ENCODE measurements at regions not wholly inside any gene's neighbourhood (a gene's known extent, or its start where the extent isn't known, plus 50 kb on each side); places are given as distances from the start of the nearest gene placed in this dataset.
"Not testable (repeated sequence)": the region's sequence is repeated elsewhere in the genome, so short reads cannot be mapped to it uniquely, and the experiment has no call there.

DNA sequence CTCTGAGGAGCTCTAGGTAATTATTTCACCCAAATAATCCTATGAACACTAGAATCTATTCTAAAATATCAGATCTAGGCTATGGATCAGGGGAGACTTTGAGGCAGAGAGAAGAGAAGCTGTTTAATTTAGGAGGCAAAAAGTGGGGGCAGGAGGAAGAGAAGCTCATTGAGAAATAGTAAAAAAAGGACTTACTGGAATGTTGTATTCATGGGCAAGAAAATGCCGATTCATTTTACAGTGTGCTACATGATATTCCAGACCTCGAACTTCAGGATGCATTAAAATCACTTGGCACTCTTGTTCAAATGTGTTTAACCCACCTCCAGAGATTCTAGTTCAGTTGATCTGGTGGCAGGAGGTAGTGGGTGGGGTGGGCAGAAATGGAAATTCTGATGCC, 109.5 kb upstream of the ITGB1 start:
- no peak for DNase-seq

GRCh38 chr10:33066558-33067236, 108.7 kb upstream of the ITGB1 start:
- no peak for DNase-seq

GRCh38 chr10:33065111-33065510, 107.1 kb upstream of the ITGB1 start:
- no peak for DNase-seq

DNA sequence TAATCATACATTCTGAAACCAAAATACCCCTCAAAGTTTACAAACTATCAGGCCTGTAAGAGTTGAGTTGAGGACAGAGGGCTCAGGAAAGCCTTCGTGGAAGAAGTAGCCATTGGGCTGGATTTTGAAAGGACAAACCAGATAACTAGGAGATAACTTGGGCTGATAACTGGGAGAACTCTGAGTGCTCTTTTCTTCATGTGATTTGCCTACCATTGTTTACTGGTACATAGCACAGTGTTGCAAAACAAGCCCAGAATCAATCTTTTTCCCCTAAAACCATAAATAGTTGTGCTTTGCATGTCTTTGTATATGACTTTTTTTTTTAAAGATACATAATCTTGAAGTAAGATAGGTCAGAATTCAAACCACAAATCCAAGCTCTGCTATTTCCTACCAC, 106.7 kb upstream of the ITGB1 start:
- no peak for DNase-seq

- DNase-seq, result no peak
Observed at GRCh38 chr10:33057620-33058019, 99.6 kb upstream of the ITGB1 start.

DNA sequence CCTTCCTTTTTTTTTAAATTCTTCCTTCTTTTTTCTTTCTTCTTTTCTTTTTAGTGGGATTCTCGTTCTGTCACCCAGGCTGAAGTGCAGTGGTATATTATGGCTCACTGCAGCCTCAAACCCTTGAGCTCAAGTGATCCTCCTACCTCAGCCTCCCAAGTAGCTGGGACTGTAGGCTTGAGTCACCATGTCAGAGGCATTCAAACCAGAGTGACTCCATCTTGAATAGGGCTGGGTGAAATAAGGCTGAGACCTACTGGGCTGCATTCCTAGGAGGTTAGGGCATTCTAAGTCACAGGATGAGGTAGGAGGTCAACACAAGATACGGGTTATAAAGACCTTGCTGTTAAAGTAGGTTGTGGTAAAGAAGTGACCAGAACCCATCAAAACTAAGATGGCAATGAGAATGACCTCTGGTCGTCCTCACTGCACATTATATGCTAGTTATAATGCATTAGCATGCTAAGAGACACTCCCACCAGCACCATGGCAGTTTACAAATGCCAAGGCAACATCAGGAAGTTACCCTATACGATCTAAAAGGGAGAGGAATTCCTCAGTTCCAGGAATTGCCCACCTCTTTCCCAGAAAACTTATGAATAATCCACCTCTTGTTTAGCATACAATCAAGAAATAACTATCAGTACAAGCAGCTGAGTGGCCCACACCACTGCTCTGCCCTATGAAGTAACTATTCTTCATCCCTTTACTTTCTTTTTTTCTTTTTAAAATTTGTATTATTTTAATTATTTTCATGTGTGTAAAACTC, 99.0 kb upstream of the ITGB1 start:
- DNase-seq, result no peak

DNA sequence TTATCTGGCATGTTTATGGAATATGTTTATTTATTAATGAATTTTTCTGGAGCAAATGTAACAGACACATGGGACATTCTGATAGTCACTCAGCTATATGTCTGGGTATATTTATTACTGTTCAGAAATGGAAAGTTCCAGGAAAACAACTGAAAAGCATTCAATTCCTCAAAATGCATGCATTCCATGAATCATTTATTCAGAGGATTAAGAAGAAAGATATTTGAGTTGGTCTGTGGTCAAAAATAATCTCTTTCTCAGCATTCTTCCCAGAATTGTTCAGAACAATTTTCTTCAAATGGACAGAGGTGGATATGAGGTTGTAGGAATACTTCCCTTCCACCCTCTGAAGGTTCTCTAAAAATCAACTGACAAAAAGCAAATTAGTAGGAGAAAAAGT, 97.6 kb upstream of the ITGB1 start:
- DNase-seq, result no peak

DNA sequence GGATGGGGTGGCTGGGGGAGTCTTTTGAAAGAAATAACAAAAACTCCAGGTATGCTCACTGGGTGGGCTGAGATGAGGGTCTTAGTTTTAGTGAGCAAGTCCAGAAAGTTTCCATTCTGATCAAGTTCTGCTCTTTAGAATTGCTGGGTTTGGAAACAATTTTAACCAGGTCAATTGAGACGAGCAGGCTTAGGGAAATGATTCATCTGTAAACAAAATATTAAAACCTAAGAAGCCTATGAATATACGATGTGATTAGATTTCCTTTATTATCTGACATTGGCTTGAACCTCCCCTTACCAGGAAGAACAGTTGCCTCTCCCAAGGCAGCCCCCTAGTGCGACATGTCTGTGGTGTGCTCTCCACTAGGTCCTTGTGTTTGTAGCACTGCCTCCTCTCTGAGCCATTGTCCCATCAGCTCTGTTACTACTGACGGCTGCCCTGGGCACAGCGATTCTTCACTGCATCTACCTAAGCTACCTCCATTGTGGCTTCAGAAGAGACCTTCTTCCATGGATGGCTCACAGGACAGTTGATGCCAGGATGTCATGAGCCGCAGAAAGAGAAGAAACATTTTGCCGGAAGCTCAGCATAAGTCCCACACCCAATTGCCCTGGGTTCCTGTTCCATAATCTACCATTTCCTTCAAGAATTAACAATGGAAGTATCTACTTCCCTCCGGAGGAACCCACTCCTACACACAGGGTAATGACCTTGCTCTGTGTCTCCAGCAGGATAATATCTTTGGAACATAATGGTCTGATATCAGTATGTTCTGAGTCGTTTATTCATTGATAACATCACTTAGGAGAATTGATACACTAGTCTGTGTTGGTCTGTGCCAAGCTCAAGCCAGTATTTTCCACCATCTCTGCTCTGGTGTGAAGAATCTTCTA, 95.1 kb upstream of the ITGB1 start:
- DNase-seq, result no peak

DNA sequence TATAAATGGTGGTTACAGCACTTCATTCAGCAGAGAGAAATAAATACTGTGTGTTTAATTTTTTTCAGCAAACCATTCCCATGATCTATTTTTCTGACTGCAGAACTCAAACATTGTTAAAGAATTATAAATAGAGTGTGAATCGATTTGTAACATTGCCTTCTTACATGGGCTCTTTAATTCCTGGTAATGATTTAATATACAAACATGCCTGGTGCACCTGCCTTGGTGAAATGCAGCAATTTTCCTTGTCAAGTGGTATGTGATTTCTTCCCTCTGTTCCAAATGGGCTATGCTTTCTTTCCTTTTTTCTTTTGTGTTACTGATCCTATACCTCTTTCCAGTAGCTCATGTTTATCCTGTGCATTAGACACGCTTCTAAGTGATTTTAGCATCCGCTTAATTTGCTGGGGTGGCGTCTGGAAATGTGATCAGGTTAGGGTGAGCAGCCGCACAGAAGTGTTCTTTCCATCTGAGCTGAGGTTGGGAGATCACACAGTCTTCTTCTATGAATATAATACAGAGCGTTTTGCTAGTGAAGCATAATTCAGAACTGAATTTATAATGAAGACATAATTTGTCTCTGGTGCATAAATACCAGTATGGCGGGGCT, 94.3 kb upstream of the ITGB1 start:
- DNase-seq, result no peak

- not testable (repeated sequence) for DNase-seq
Observed at GRCh38 chr10:33049963-33050920, 92.2 kb upstream of the ITGB1 start.

- no peak for DNase-seq
Observed at GRCh38 chr10:33048223-33048622, 90.2 kb upstream of the ITGB1 start.

GRCh38 chr10:33047655-33048054, 89.6 kb upstream of the ITGB1 start:
- DNase-seq, result no peak

DNA sequence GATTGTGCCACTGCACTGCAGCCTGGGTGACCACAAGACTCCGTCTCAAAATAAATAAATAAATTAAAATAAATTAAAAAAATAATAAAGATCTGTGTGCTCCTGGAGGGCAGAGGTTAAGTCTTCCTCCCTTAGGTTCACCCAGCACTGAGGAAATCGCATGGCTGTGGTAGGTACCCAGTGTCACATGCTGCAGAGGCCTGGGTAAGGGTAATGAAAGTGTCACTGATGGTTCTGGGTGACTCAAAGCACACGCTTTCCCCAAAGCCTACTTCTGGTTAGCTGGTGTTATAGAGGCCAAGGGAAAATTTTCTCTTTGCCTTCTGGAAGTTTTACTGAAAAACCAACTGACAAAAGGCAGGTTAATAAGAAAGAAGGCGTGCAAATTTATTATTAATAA, 88.8 kb upstream of the ITGB1 start:
- DNase-seq, result no peak

DNA sequence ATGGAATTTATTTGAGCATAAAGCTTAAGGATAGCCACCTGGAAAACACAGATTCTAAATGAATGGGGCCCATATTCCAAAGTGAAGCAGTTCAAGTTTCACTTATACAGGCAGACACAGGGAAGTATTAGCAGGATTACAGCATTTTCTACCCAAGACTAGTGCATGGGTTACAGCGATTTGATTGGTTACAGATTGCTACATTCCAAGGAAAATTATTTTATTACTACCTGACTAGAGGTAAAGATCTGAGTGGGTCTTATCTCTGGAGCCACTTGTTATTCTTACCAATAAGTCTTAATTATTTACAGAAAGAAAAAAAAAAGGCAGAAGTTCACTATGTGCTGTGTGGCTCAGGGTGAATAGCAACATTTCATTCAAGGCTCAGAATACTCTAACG, 87.4 kb upstream of the ITGB1 start:
- no peak for DNase-seq

DNA sequence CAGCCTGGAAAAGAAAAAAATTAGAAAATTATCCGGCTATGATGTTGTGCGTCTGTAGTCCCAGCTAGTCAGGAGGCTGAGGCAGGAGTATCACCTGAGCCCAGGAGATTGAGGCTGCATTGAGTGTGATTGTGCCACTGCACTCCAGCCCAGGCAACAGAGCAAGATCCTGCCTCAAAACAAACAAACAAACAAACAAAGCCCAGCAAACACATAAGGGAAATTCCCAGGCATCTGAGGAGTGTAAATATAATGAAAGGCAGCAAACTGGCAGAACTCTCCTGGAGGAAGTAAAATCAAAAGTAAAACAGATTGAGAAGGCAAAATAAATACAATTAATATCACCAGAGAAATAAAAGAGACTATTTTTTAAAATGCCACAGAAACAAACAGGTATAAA, 84.5 kb upstream of the ITGB1 start:
- no peak for DNase-seq

DNA sequence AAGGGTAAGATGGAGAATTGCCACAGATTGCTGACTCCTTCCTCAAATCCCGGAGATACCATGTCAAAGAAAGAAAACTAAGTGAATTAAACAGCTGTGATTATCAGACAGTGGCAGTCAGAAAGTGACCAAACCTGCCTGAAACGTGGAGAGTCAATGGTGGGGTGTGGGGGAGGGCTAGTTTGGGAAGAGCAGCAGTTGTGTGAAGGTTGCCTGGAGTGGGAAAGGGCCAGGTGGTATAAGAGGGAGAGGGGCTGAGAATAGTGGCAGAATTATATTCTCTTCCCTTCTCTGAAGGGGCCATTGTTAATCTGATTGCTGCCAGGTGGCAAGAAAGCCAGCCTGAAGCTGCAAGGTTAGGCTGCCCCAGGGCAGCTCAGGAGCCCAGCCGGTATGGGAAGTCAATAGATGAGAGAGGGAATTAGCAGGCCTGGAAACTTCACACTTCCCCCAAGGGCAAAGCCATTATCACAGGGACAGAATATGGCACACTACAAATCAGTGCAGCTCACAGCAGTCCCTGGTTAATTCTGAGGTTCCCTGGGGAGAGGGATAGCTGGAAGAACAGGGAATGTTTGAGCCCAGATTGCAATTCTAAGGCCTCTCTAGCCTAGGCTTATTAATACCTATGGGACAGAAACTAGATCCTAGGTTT, 83.9 kb upstream of the ITGB1 start:
- no peak for DNase-seq

DNA sequence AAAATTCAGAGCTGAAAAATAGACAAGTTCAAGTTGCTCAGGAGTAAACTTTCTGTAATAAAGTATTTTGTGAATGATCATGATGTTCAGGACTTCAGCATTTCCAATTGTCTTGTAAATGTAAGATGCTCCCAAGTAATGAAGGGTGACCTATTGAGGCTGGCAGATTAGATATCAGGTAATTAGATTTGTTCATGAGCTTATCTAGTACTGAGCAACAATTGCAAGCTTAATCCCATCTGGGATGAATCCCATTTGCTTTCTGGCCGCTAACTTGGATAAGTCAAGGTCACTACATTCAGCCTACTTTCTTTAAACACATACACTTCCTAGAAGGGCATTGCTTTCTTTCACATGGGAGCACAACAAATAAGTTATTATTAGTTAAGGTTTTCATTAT, 82.4 kb upstream of the ITGB1 start:
- DNase-seq, result no peak

DNA sequence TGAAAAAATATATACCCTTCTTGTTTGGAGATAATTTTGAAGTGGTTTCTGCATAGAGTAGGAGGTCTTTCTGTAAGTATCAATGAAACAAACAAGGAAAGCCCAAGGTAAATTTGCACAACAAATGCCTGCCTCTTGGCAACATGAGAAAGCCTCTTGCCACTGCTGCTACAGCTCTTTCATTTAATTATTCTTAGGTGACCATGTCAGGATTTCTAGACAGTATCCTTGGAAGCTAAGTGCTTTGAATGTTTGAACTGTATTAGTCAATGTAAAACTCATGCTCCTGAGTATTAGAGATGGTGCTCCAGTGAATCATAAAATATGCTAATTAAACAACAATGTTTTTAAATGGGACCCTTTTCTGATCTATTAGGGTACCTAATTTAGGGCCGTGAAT, 81.2 kb upstream of the ITGB1 start:
- DNase-seq, result no peak

DNA sequence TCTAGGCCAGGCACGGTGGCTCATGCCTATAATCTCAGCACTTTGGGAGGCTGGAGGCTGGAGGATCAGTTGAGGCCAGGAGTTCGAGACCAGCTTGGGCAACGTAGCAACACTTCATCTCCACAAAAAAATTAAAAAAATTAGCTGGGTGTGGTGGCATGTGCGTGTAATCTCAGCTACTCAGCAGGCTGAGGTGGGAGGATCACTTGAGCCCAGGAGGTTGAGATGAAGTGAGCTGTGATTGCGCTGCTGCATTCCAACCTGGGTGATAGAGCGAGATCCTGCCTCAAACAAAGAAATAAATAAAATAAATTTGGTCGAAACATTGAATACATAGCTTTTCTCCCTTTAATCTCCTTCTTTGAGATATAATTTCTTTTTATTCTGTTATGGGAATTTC, 80.6 kb upstream of the ITGB1 start:
- no peak for DNase-seq

DNA sequence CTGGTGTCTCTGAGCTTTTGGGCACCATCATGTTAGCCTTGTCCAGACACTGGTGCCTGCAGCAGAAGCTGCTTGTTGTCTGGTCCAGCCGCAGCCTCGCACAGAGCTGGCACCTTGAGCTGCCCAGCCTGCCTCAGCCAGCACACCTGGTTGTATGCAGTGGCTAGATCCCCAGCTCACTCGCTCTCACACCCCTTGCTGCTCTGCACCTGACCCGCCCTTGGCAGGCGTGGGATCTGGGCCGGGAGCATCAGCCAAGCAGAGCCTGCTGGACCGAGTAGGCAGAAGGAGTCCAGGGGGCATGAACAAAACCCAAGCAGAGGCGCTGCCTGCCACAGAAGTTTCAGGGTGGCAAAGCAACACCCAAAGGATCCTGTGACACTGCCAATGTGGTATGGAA, 79.7 kb upstream of the ITGB1 start:
- DNase-seq, result no peak

DNA sequence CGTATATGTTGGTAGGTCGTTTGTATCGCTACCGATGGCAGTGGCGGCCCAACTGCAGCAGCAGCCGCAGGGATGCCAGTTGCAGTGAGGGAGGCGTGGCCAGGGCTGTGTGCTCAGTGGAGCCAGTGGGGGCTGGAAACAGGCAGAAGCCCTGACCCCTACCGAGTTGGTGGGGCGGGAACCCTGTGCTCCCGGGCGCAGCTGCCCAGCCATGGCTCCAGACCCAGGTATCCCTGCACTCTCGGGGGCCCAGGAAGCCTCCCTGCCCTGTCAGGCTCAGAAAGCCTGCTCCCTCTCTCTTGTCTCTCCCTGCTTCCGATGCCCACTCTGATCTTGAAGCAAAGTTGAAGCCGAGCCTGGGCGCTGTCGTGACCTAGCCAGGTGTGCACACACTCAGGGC, 78.6 kb upstream of the ITGB1 start:
- DNase-seq, result no peak

GRCh38 chr10:33035411-33035810, 77.4 kb upstream of the ITGB1 start:
- no peak for DNase-seq
